ENCODE measurements at regions not wholly inside any gene's neighbourhood (a gene's known extent, or its start where the extent isn't known, plus 50 kb on each side); places are given as distances from the start of the nearest gene placed in this dataset.

- ATAC-seq (ENCODE audit: insufficient number of reproducible peaks, low FRiP score, low read depth) = no peak
- Histone ChIP-seq H3K36me3 (no peaks in the 10 kb centered on the region), H3K4me3 (no peak overlapping the region), H3K9me3 (no peaks in the 10 kb centered on the region), H3K4me1 (ENCODE audit: control insufficient read depth in 1 of 2, low read depth in 2 of 2) (no peaks in the 10 kb centered on the region), H3K27ac (no peak overlapping the region), H3K27me3 (replicated peaks; ENCODE audit: insufficient read depth) (no peaks in the 10 kb centered on the region)
- DNase-seq (ENCODE audit: low spot score) = no peak
- no peak for TF ChIP-seq CTCF (IDR thresholded peaks at IDR 0.05)
These were observed 651.6 kb upstream of the PLXNA2 start for GRCh38 chr1:208895820-208896219.

- DNase-seq (ENCODE audit: low spot score) = no peak
- Histone ChIP-seq H3K27me3 (replicated peaks; ENCODE audit: insufficient read depth) (no peaks in the 10 kb centered on the region), H3K4me3 (no peak overlapping the region), H3K36me3 (no peaks in the 10 kb centered on the region), H3K9me3 (no peaks in the 10 kb centered on the region), H3K4me1 (ENCODE audit: control insufficient read depth in 1 of 2, low read depth in 2 of 2) (no peaks in the 10 kb centered on the region), H3K27ac (no peak overlapping the region)
- TF ChIP-seq CTCF (IDR thresholded peaks at IDR 0.05) = no peak
- ATAC-seq (ENCODE audit: insufficient number of reproducible peaks, low FRiP score, low read depth) = no peak
These were observed 652.6 kb upstream of the PLXNA2 start for GRCh38 chr1:208896768-208897167.

- Histone ChIP-seq H3K4me1 (ENCODE audit: control insufficient read depth in 1 of 2, low read depth in 2 of 2) (no peaks in the 10 kb centered on the region), H3K9me3 (no peaks in the 10 kb centered on the region), H3K36me3 (no peaks in the 10 kb centered on the region), H3K4me3 (no peak overlapping the region), H3K27ac (no peak overlapping the region), H3K27me3 (replicated peaks; ENCODE audit: insufficient read depth) (no peaks in the 10 kb centered on the region)
- ATAC-seq (ENCODE audit: insufficient number of reproducible peaks, low FRiP score, low read depth) (no peak), DNase-seq (ENCODE audit: low spot score) (no peak)
- no peak for TF ChIP-seq CTCF (IDR thresholded peaks at IDR 0.05)
These were observed 655.3 kb upstream of the PLXNA2 start for GRCh38 chr1:208899438-208899837.

- no peaks in the 10 kb centered on the region for H3K9me3 ChIP-seq
- ATAC-seq (ENCODE audit: insufficient number of reproducible peaks, low FRiP score, low read depth) (no peak), DNase-seq (ENCODE audit: low spot score) (no peak)
- H3K27me3 ChIP-seq (replicated peaks; ENCODE audit: insufficient read depth) = no peaks in the 10 kb centered on the region
- no peaks in the 10 kb centered on the region for H3K4me1 ChIP-seq (ENCODE audit: control insufficient read depth in 1 of 2, low read depth in 2 of 2)
- H3K4me3 ChIP-seq = no peak overlapping the region
- no peaks in the 10 kb centered on the region for H3K36me3 ChIP-seq
- no peak overlapping the region for H3K27ac ChIP-seq
- TF ChIP-seq CTCF (IDR thresholded peaks at IDR 0.05) = no peak
These were observed 659.2 kb upstream of the PLXNA2 start for GRCh38 chr1:208903251-208903905.

- Histone ChIP-seq H3K27me3 (replicated peaks; ENCODE audit: insufficient read depth) (no peaks in the 10 kb centered on the region), H3K27ac (no peak overlapping the region), H3K9me3 (no peaks in the 10 kb centered on the region), H3K4me3 (no peak overlapping the region), H3K36me3 (no peaks in the 10 kb centered on the region), H3K4me1 (ENCODE audit: control insufficient read depth in 1 of 2, low read depth in 2 of 2) (no peaks in the 10 kb centered on the region)
- TF ChIP-seq CTCF (IDR thresholded peaks at IDR 0.05) = no peak
- no peak for ATAC-seq (ENCODE audit: insufficient number of reproducible peaks, low FRiP score, low read depth)
- DNase-seq (ENCODE audit: low spot score) = no peak
These were observed 663.6 kb upstream of the PLXNA2 start for GRCh38 chr1:208907790-208908189.

Data from thoracic aorta (tissue), 2 donors.